Hepatocyte (in vitro differentiated cells): ENCODE measurements at regions not wholly inside any gene's neighbourhood (a gene's known extent, or its start where the extent isn't known, plus 50 kb on each side); places are given as distances from the start of the nearest gene placed in this dataset.

ENCODE experiments used
- DNase-seq: peaks from one replicate; pipeline ENCODE4 v3.0.0-alpha.2; 2016; ENCODE audit warnings: low spot score
- H2AFZ ChIP-seq: fragments of 200-600 bp; sonication (generic); 2 replicates; pipeline ENCODE4 v1.6.0; 2016; ENCODE audit warnings: antibody characterized with exemption, mild to moderate bottlenecking
- H3K27ac ChIP-seq: fragments of 200-600 bp; sonication (generic); 2 replicates; pipeline ENCODE4 v1.5.1; 2016; ENCODE audit warnings: mild to moderate bottlenecking
- H3K27me3 ChIP-seq: fragments of 200-600 bp; sonication (generic); 2 replicates; pipeline ENCODE4 v1.6.1; 2016
- H3K36me3 ChIP-seq: fragments of 200-600 bp; sonication (generic); replicated peaks from 2 replicates; pipeline ENCODE4 v1.5.1; 2016; ENCODE audit warnings: low read depth; ENCODE audit not compliant: insufficient read depth
- H3K4me1 ChIP-seq: fragments of 200-600 bp; sonication (generic); 2 replicates; pipeline ENCODE4 v1.5.1; 2016; ENCODE audit warnings: mild to moderate bottlenecking, moderate library complexity; ENCODE audit not compliant: insufficient read depth
- H3K4me2 ChIP-seq: fragments of 200-600 bp; sonication (generic); 2 replicates; pipeline ENCODE4 v1.6.0; 2016
- H3K4me3 ChIP-seq: fragments of 200-600 bp; sonication (generic); 2 replicates; pipeline ENCODE4 v1.5.1; 2016; ENCODE audit warnings: mild to moderate bottlenecking
- H3K79me2 ChIP-seq: fragments of 200-600 bp; sonication (generic); 2 replicates; pipeline ENCODE4 v1.6.0; 2017; ENCODE audit warnings: mild to moderate bottlenecking
- H3K9me2 ChIP-seq: fragments of 200-600 bp; sonication (generic); replicated peaks from 2 replicates; pipeline ENCODE4 v1.6.0; 2017; ENCODE audit warnings: mild to moderate bottlenecking; ENCODE audit not compliant: insufficient read depth
- H3K9me3 ChIP-seq: fragments of 200-600 bp; sonication (generic); 2 replicates; pipeline ENCODE4 v1.5.1; 2016; ENCODE audit warnings: low read depth, mild to moderate bottlenecking
- H4K20me1 ChIP-seq: fragments of 200-600 bp; sonication (generic); 2 replicates; pipeline ENCODE4 v1.6.0; 2016; ENCODE audit warnings: mild to moderate bottlenecking; ENCODE audit not compliant: insufficient read depth, poor library complexity, severe bottlenecking
- CTCF ChIP-seq: fragments of 200-600 bp; sonication (generic); IDR thresholded peaks from 2 replicates; pipeline ENCODE4 v1.5.1; 2016; ENCODE audit warnings: antibody characterized with exemption, mild to moderate bottlenecking; ENCODE audit not compliant: poor library complexity
- EZH2 ChIP-seq: fragments of 200-600 bp; sonication (generic); IDR thresholded peaks from 2 replicates; pipeline ENCODE4 v1.6.1; 2016; ENCODE audit warnings: antibody characterized with exemption, mild to moderate bottlenecking, borderline replicate concordance
- EZH2phosphoT487 ChIP-seq: fragments of 200-600 bp; sonication (generic); IDR thresholded peaks from one replicate; pipeline ENCODE4 v1.6.1; 2018; ENCODE audit warnings: antibody characterized with exemption, mild to moderate bottlenecking, low read depth, moderate library complexity; ENCODE audit not compliant: unreplicated experiment, severe bottlenecking
- WGBS: methylation state at CpG from one replicate; pipeline ENCODE4 v1.1.6; 2016; ENCODE audit warnings: low lambda C conversion rate; ENCODE audit errors: missing lambda C conversion rate; 5-methylcytosine and 5-hydroxymethylcytosine counted together

- TF ChIP-seq EZH2phosphoT487: no peak
- no peak for TF ChIP-seq EZH2
- TF ChIP-seq CTCF: no peak
- Histone ChIP-seq H3K4me2 (peak overlapping the region; percentile 7), H3K27ac (no peak overlapping the region), H3K36me3 (no peaks in the 10 kb centered on the region), H3K4me3 (no peak overlapping the region), H3K9me2 (no peaks in the 10 kb centered on the region), H3K27me3 (no peaks in the 10 kb centered on the region), H3K9me3 (no peaks in the 10 kb centered on the region), H4K20me1 (no peaks in the 10 kb centered on the region), H3K4me1 (no peaks in the 10 kb centered on the region), H3K79me2 (no peaks in the 10 kb centered on the region), H2AFZ (no peak overlapping the region)
- 34% methylated on average over 13 of the region's 13 CpGs for WGBS
- peak; percentile 78 for DNase-seq
Measured at GRCh38 chr7:46015107-46015868, 94.2 kb upstream of the IGFBP3 start.

- Histone ChIP-seq H4K20me1 (no peaks in the 10 kb centered on the region), H3K9me2 (no peaks in the 10 kb centered on the region), H3K4me1 (no peaks in the 10 kb centered on the region), H2AFZ (no peak overlapping the region), H3K4me3 (no peak overlapping the region), H3K4me2 (no peak overlapping the region), H3K36me3 (no peaks in the 10 kb centered on the region), H3K79me2 (no peaks in the 10 kb centered on the region), H3K27me3 (no peaks in the 10 kb centered on the region), H3K9me3 (no peaks in the 10 kb centered on the region), H3K27ac (no peak overlapping the region)
- TF ChIP-seq EZH2phosphoT487 (no peak), CTCF (no peak), EZH2 (no peak)
- 27% methylated on average over 1 of the region's 1 CpG for WGBS
- no peak for DNase-seq
Measured at GRCh38 chr7:46011501-46011900, 90.4 kb upstream of the IGFBP3 start.

- WGBS: 77% methylated on average over 2 of the region's 2 CpGs
- Histone ChIP-seq H3K9me2 (no peaks in the 10 kb centered on the region), H3K27me3 (no peaks in the 10 kb centered on the region), H2AFZ (no peak overlapping the region), H3K4me2 (no peak overlapping the region), H4K20me1 (no peaks in the 10 kb centered on the region), H3K79me2 (no peaks in the 10 kb centered on the region), H3K27ac (no peak overlapping the region), H3K9me3 (no peaks in the 10 kb centered on the region), H3K4me1 (no peaks in the 10 kb centered on the region), H3K4me3 (no peak overlapping the region), H3K36me3 (no peaks in the 10 kb centered on the region)
- no peak for TF ChIP-seq EZH2phosphoT487
- no peak for TF ChIP-seq CTCF
- TF ChIP-seq EZH2: no peak
- no peak for DNase-seq
Measured at GRCh38 chr7:46011059-46011458, 90.0 kb upstream of the IGFBP3 start.
